GM12892 (cell line): ENCODE measurements at regions not wholly inside any gene's neighbourhood (a gene's known extent, or its start where the extent isn't known, plus 50 kb on each side); places are given as distances from the start of the nearest gene placed in this dataset.

Experiments used
- POLR2A ChIP-seq: IDR thresholded peaks from 2 replicates; pipeline ENCODE4 v1.6.1; 2011; ENCODE audit warnings: low read depth, low read length, control low read depth
- POLR2AphosphoS5 ChIP-seq: IDR thresholded peaks from 2 replicates; pipeline ENCODE4 v1.6.1; 2011; ENCODE audit warnings: low read depth, low read length, control low read depth
- TAF1 ChIP-seq: IDR thresholded peaks from 2 replicates; pipeline ENCODE4 v1.6.1; 2011; ENCODE audit warnings: low read depth, mild to moderate bottlenecking, control low read depth, low read length, borderline replicate concordance

DNA sequence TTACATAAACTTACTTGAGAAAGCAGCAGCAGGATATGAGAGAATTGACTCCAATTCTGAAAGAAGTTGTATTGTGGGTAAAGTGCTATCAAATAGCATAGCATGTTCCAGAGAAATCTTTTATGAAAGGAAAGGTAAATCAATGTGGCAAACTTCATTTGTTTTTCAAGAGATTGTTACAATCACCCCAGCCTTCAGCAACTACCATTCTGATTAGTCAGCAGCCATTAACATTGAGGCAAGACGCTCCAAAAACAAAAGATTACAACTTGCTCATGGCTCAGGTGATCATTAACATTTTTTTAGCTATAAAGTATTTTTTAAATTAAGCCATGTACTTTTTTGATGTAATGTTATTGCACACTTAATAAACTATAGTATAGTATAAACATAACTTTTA, 357.2 kb downstream of the TMEM135 start:
- TF ChIP-seq POLR2A (no peak), POLR2AphosphoS5 (no peak), TAF1 (no peak)
